ENCODE measurements at regions not wholly inside any gene's neighbourhood (a gene's known extent, or its start where the extent isn't known, plus 50 kb on each side); places are given as distances from the start of the nearest gene placed in this dataset.

DNA sequence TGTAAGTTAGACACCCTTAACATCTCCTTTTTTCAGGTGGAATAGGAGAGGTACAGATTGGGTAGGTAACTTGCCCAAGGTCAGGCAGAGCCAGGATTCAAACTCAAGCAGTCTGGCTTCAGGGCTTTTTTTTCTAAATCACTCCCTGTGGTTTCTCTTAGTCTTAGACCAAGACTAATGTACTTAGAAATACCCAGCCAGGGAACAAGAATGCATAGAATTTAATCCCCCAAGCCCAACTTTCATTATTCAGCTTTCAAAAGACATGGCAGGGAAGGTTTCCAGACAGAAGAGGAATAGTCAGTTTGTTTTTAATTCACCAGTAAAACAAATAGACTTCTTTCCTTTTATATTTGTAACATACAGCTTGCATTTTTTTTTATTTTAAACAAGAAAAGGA, 305.2 kb upstream of the RBFOX1 start:
- no peak for TF ChIP-seq ZFP1 (CRISPR knock-in tag; IDR thresholded peaks at IDR 0.05)
- no peak for TF ChIP-seq ZNF766 (CRISPR knock-in tag; IDR thresholded peaks at IDR 0.05; ENCODE audit: borderline replicate concordance)
- no peak for TF ChIP-seq DNMT1 (CRISPR knock-in tag; IDR thresholded peaks at IDR 0.05)
- TF ChIP-seq HMG20A (CRISPR knock-in tag; IDR thresholded peaks at IDR 0.05; ENCODE audit: borderline replicate concordance) = no peak
- TF ChIP-seq ZNF761 (CRISPR knock-in tag; conservative IDR thresholded peaks at IDR 0.05) = no peak
- no peak for TF ChIP-seq HNF4G (IDR thresholded peaks at IDR 0.05; ENCODE audit: borderline replicate concordance, low read depth, low read length)
- TF ChIP-seq HNF4G (CRISPR knock-in tag; IDR thresholded peaks at IDR 0.05; ENCODE audit: borderline replicate concordance, low read depth) = no peak
- TF ChIP-seq ZFP36 (IDR thresholded peaks at IDR 0.05; ENCODE audit: borderline replicate concordance, low read depth, low read length, partially characterized antibody) = no peak
- TF ChIP-seq, protein P1, sequence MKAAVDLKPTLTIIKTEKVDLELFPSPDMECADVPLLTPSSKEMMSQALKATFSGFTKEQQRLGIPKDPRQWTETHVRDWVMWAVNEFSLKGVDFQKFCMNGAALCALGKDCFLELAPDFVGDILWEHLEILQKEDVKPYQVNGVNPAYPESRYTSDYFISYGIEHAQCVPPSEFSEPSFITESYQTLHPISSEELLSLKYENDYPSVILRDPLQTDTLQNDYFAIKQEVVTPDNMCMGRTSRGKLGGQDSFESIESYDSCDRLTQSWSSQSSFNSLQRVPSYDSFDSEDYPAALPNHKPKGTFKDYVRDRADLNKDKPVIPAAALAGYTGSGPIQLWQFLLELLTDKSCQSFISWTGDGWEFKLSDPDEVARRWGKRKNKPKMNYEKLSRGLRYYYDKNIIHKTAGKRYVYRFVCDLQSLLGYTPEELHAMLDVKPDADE (CRISPR knock-in tag; IDR thresholded peaks at IDR 0.05) = no peak
- no peak for TF ChIP-seq YY1 (IDR thresholded peaks at IDR 0.05; ENCODE audit: insufficient read depth, insufficient replicate concordance, low read depth, low read length)
- no peak for TF ChIP-seq SIN3A (IDR thresholded peaks at IDR 0.05; ENCODE audit: borderline replicate concordance, low read depth, low read length)
- TF ChIP-seq EZH2 (conservative IDR thresholded peaks at IDR 0.05; ENCODE audit: low read depth, low read length) = no peak
- no peak for TF ChIP-seq HNF4A (CRISPR knock-in tag; IDR thresholded peaks at IDR 0.05)
- no peak for TF ChIP-seq ZNF773 (CRISPR knock-in tag; IDR thresholded peaks at IDR 0.05; ENCODE audit: borderline replicate concordance)
- no peak for TF ChIP-seq SRSF1 (optimal IDR thresholded peaks at IDR 0.05; ENCODE audit: low read depth, low read length)

Data from HepG2 (cell line).